ENCODE measurements at regions not wholly inside any gene's neighbourhood (a gene's known extent, or its start where the extent isn't known, plus 50 kb on each side); places are given as distances from the start of the nearest gene placed in this dataset.

GRCh38 chr10:130999376-131000202 is 311.9 kb downstream of the TCERG1L start:
- DNase-seq (ENCODE audit: low read depth): no peak
- H3K4me3 ChIP-seq (ENCODE audit: low read length): no peak overlapping the region
- TF ChIP-seq CTCF (conservative IDR thresholded peaks at IDR 0.05; ENCODE audit: low read length): no peak

- TF ChIP-seq CTCF (conservative IDR thresholded peaks at IDR 0.05; ENCODE audit: low read length): no peak
- DNase-seq (ENCODE audit: low read depth): no peak
- H3K4me3 ChIP-seq (ENCODE audit: low read length): no peak overlapping the region
Measured at GRCh38 chr10:131000244-131000643, 311.3 kb downstream of the TCERG1L start.

- no peak for TF ChIP-seq CTCF (conservative IDR thresholded peaks at IDR 0.05; ENCODE audit: low read length)
- no peak for DNase-seq (ENCODE audit: low read depth)
- H3K4me3 ChIP-seq (ENCODE audit: low read length): no peak overlapping the region
Measured at GRCh38 chr10:131000743-131001142, 310.8 kb downstream of the TCERG1L start.

- no peak for DNase-seq (ENCODE audit: low read depth)
- H3K4me3 ChIP-seq (ENCODE audit: low read length): no peak overlapping the region
- TF ChIP-seq CTCF (conservative IDR thresholded peaks at IDR 0.05; ENCODE audit: low read length): no peak
Measured at GRCh38 chr10:131001438-131001837, 310.1 kb downstream of the TCERG1L start.

- DNase-seq (ENCODE audit: low read depth): no peak
- TF ChIP-seq CTCF (conservative IDR thresholded peaks at IDR 0.05; ENCODE audit: low read length): no peak
- H3K4me3 ChIP-seq (ENCODE audit: low read length): no peak overlapping the region
Measured at GRCh38 chr10:131002031-131002861, 309.3 kb downstream of the TCERG1L start.

- TF ChIP-seq CTCF (conservative IDR thresholded peaks at IDR 0.05; ENCODE audit: low read length): no peak
- no peak for DNase-seq (ENCODE audit: low read depth)
- H3K4me3 ChIP-seq (ENCODE audit: low read length): no peak overlapping the region
Measured at GRCh38 chr10:131003455-131003854, 308.1 kb downstream of the TCERG1L start.

Measured in AG10803 (cell line).